ENCODE measurements at regions not wholly inside any gene's neighbourhood (a gene's known extent, or its start where the extent isn't known, plus 50 kb on each side); places are given as distances from the start of the nearest gene placed in this dataset.

DNA sequence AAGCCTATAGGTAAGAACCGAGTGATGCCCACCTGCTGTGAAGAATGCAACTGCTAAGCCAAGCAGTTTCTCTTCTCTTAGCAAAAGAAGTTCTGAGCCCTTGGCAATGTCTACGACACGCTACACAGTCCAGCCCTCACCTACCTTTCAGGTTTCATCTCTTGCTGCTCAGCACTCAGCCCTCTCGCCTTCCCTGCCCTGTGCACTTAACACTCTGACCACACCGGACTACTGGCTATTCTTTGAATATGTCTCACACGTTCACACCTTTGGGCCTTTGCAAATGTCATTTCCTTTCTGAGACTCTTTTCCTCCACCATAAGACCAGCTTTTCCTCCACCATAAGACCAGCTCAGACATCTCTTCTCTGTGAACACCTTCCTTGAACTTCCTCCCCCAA is 67.0 kb upstream of the ITGB1 start:
- no peak for DNase-seq (ENCODE audit: low read depth, low spot score)
- no peaks in the 10 kb centered on the region for H3K79me2 ChIP-seq (ENCODE audit: control insufficient read depth, insufficient read depth, low read length)
- H3K9ac ChIP-seq (ENCODE audit: control insufficient read depth, extremely low read depth, insufficient read depth, low read length) = no peak overlapping the region
- dilution Hi-C loops (cut with MboI; ENCODE audit: extremely low pct_ligation_motif_present, low sequenced_read_pairs) = no loop called here
- no peaks in the 10 kb centered on the region for H4K20me1 ChIP-seq (ENCODE audit: control insufficient read depth, extremely low read depth, insufficient read depth, low read length)
- no peaks in the 10 kb centered on the region for H3K36me3 ChIP-seq (ENCODE audit: control insufficient read depth in 2 of 2, extremely low read depth in 1 of 2, insufficient read depth in 2 of 2, low read length in 2 of 2)
- H3K4me3 ChIP-seq (ENCODE audit: control insufficient read depth in 2 of 3, extremely low read depth in 1 of 3, insufficient read depth in 2 of 3, low read depth in 1 of 3, low read length in 3 of 3) = no peak overlapping the region
- FAIRE-seq = no peak
- H3K9me3 ChIP-seq (ENCODE audit: control insufficient read depth, low read depth, low read length) = no peaks in the 10 kb centered on the region
- H2AFZ ChIP-seq (ENCODE audit: control insufficient read depth, low read length) = no peak overlapping the region
- no peaks in the 10 kb centered on the region for H3K27me3 ChIP-seq (ENCODE audit: control insufficient read depth, extremely low read depth, insufficient read depth, low read length)
- TF ChIP-seq CTCF (optimal IDR thresholded peaks at IDR 0.05 in 1 of 3, IDR thresholded peaks at IDR 0.05 in 1 of 3, conservative IDR thresholded peaks at IDR 0.05 in 1 of 3; ENCODE audit: extremely low read depth in 1 of 3, insufficient read depth in 2 of 3, low read length in 3 of 3) = no peak
- no peak for TF ChIP-seq EZH2 (IDR thresholded peaks at IDR 0.05; ENCODE audit: low read length)
- peaks cover 24% of the 10 kb centered on the region for H3K4me1 ChIP-seq (ENCODE audit: control insufficient read depth, extremely low read depth, insufficient read depth, low read length)
- H3K27ac ChIP-seq (ENCODE audit: control insufficient read depth, insufficient read depth, low read length) = no peak overlapping the region
- no peaks in the 10 kb centered on the region for H3K9me1 ChIP-seq (ENCODE audit: control insufficient read depth, extremely low read depth, insufficient read depth, low read length)
- H3K4me2 ChIP-seq (ENCODE audit: control insufficient read depth, extremely low read depth, insufficient read depth, low read depth, low read length) = no peak overlapping the region

GRCh38 chr10:33022691-33023090 is 64.7 kb upstream of the ITGB1 start:
- dilution Hi-C loops (cut with MboI; ENCODE audit: extremely low pct_ligation_motif_present, low sequenced_read_pairs) = no loop called here
- DNase-seq (ENCODE audit: low read depth, low spot score) (no peak), FAIRE-seq (no peak)
- no peak overlapping the region for H2AFZ ChIP-seq (ENCODE audit: control insufficient read depth, low read length)
- no peaks in the 10 kb centered on the region for H3K36me3 ChIP-seq (ENCODE audit: control insufficient read depth in 2 of 2, extremely low read depth in 1 of 2, insufficient read depth in 2 of 2, low read length in 2 of 2)
- no peak overlapping the region for H3K27ac ChIP-seq (ENCODE audit: control insufficient read depth, insufficient read depth, low read length)
- H3K9me1 ChIP-seq (ENCODE audit: control insufficient read depth, extremely low read depth, insufficient read depth, low read length) = no peaks in the 10 kb centered on the region
- no peaks in the 10 kb centered on the region for H3K9me3 ChIP-seq (ENCODE audit: control insufficient read depth, low read depth, low read length)
- no peak overlapping the region for H3K4me2 ChIP-seq (ENCODE audit: control insufficient read depth, extremely low read depth, insufficient read depth, low read depth, low read length)
- TF ChIP-seq CTCF (optimal IDR thresholded peaks at IDR 0.05 in 1 of 3, IDR thresholded peaks at IDR 0.05 in 1 of 3, conservative IDR thresholded peaks at IDR 0.05 in 1 of 3; ENCODE audit: extremely low read depth in 1 of 3, insufficient read depth in 2 of 3, low read length in 3 of 3) (no peak), EZH2 (IDR thresholded peaks at IDR 0.05; ENCODE audit: low read length) (no peak)
- no peaks in the 10 kb centered on the region for H3K79me2 ChIP-seq (ENCODE audit: control insufficient read depth, insufficient read depth, low read length)
- H3K27me3 ChIP-seq (ENCODE audit: control insufficient read depth, extremely low read depth, insufficient read depth, low read length) = no peaks in the 10 kb centered on the region
- peaks cover 18% of the 10 kb centered on the region for H3K4me1 ChIP-seq (ENCODE audit: control insufficient read depth, extremely low read depth, insufficient read depth, low read length)
- H3K4me3 ChIP-seq (ENCODE audit: control insufficient read depth in 2 of 3, extremely low read depth in 1 of 3, insufficient read depth in 2 of 3, low read depth in 1 of 3, low read length in 3 of 3) = no peak overlapping the region
- no peak overlapping the region for H3K9ac ChIP-seq (ENCODE audit: control insufficient read depth, extremely low read depth, insufficient read depth, low read length)
- H4K20me1 ChIP-seq (ENCODE audit: control insufficient read depth, extremely low read depth, insufficient read depth, low read length) = no peaks in the 10 kb centered on the region
